A673 (cell line): ENCODE measurements at regions not wholly inside any gene's neighbourhood (a gene's known extent, or its start where the extent isn't known, plus 50 kb on each side); places are given as distances from the start of the nearest gene placed in this dataset.
A peak's percentile ranks its signal among the peaks of the same experiment; 100 is the strongest.

Source experiments
- BruUV-seq: library from RNA; stranded (reverse); fragments of 400-500 nt; replicated peaks from 2 replicates; lab custom pipeline; 2021; lab: Mats Ljungman, UMichigan
- CTCF ChIA-PET: fragments of 300-600 bp; sonication (Branson Sonifier 250); formaldehyde crosslinking; loops from one replicate; lab custom pipeline; 2022; ENCODE audit warnings: antibody characterized with exemption; lab: Charles Lee
- POLR2A ChIA-PET: fragments of 300-600 bp; sonication (Branson Sonifier 250); formaldehyde crosslinking; loops from one replicate; lab custom pipeline; 2022; ENCODE audit warnings: antibody characterized with exemption; ENCODE audit not compliant: low non-redundant PET; lab: Charles Lee
- DNase-seq: peaks from one replicate; pipeline ENCODE4 v3.0.0-alpha.2; 2015; ENCODE audit warnings: low spot score
- H3K27ac ChIP-seq: fragments of 200-600 bp; sonication (generic); 2 replicates; pipeline ENCODE4 v1.5.1; 2016; ENCODE audit warnings: mixed run types, low read depth, mild to moderate bottlenecking, mixed read lengths, antibody characterized with exemption, low read length; ENCODE audit not compliant: poor library complexity, severe bottlenecking
- H3K27me3 ChIP-seq: fragments of 200-600 bp; sonication (generic); replicated peaks from 2 replicates; pipeline ENCODE4 v1.6.1; 2017; ENCODE audit warnings: mixed run types, low read depth, mild to moderate bottlenecking, mixed read lengths, antibody characterized with exemption, low read length; ENCODE audit not compliant: insufficient read depth, poor library complexity
- H3K36me3 ChIP-seq: fragments of 200-600 bp; sonication (generic); 2 replicates; pipeline ENCODE4 v1.6.1; 2016; ENCODE audit warnings: mixed run types, mild to moderate bottlenecking, mixed read lengths, antibody characterized with exemption, low read length; ENCODE audit not compliant: insufficient read depth, poor library complexity, severe bottlenecking
- H3K4me1 ChIP-seq: fragments of 200-600 bp; sonication (generic); 2 replicates; pipeline ENCODE4 v1.6.1; 2017; ENCODE audit warnings: mixed run types, mild to moderate bottlenecking, mixed read lengths, antibody characterized with exemption, low read length; ENCODE audit not compliant: insufficient read depth, poor library complexity, severe bottlenecking
- H3K4me3 ChIP-seq: fragments of 200-600 bp; sonication (generic); 2 replicates; pipeline ENCODE4 v1.5.1; 2016; ENCODE audit warnings: low read depth, mixed run types, mild to moderate bottlenecking, mixed read lengths, low read length; ENCODE audit not compliant: poor library complexity, severe bottlenecking
- H3K9me3 ChIP-seq: fragments of 200-600 bp; sonication (generic); 2 replicates; pipeline ENCODE4 v1.6.1; 2016; ENCODE audit warnings: mixed run types, low read depth, mild to moderate bottlenecking, mixed read lengths, antibody characterized with exemption, low read length; ENCODE audit not compliant: poor library complexity, severe bottlenecking
- EZH2 ChIP-seq: fragments of 200-600 bp; sonication (generic); IDR thresholded peaks from 2 replicates; pipeline ENCODE4 v1.6.1; 2017; ENCODE audit warnings: borderline replicate concordance, low read depth, mild to moderate bottlenecking, mixed read lengths, antibody characterized with exemption, low read length; ENCODE audit not compliant: poor library complexity, severe bottlenecking
- intact Hi-C: fragments of 100-400 bp; cut with micrococcal nuclease; formaldehyde crosslinking; loops from one replicate; pipeline ENCODE4 v1.10.0; 2022; ENCODE audit not compliant: unreplicated experiment
- TF ChIP-seq, protein P1 (sequence below): fragments of 300-800, 200-600 bp; sonication (generic); conservative IDR thresholded peaks from 2 replicates; pipeline ENCODE4 v1.5.1; 2017; ENCODE audit warnings: low read depth, mild to moderate bottlenecking, antibody characterized with exemption, low read length, moderate library complexity, mixed read lengths

DNA sequence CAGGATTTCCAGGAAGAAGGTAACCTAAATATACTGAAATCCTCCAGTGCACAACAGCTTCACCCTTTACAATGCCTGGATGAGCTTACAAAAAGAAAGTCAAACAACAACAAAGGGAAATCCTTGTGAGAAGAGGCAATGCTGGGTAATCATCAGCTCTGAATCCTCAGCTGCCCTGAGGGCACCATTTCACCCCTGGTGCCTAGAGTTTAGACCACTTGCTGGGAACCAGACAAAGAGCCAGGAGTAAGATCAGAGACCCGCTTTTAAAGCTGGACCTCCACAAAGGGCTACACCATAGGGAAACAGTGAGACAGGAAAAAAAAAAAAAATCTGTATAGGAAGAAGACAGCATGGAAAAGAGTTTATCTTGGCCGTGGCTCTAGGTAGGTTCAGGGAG, 97.0 kb downstream of the FOXI3 start:
- H3K27me3 ChIP-seq, result no peaks in the 10 kb centered on the region
- H3K4me3 ChIP-seq, result no peak overlapping the region
- H3K36me3 ChIP-seq, result no peaks in the 10 kb centered on the region
- H3K27ac ChIP-seq, result no peak overlapping the region
- BruUV-seq, result no TSS peak
- TF ChIP-seq, protein P1, sequence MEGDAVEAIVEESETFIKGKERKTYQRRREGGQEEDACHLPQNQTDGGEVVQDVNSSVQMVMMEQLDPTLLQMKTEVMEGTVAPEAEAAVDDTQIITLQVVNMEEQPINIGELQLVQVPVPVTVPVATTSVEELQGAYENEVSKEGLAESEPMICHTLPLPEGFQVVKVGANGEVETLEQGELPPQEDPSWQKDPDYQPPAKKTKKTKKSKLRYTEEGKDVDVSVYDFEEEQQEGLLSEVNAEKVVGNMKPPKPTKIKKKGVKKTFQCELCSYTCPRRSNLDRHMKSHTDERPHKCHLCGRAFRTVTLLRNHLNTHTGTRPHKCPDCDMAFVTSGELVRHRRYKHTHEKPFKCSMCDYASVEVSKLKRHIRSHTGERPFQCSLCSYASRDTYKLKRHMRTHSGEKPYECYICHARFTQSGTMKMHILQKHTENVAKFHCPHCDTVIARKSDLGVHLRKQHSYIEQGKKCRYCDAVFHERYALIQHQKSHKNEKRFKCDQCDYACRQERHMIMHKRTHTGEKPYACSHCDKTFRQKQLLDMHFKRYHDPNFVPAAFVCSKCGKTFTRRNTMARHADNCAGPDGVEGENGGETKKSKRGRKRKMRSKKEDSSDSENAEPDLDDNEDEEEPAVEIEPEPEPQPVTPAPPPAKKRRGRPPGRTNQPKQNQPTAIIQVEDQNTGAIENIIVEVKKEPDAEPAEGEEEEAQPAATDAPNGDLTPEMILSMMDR, result no peak
- no peak for TF ChIP-seq EZH2
- ChIA-PET CTCF (no interaction called here), POLR2A (no interaction called here)
- intact Hi-C loops, result no loop called here
- DNase-seq, result no peak
- H3K4me1 ChIP-seq, result no peaks in the 10 kb centered on the region
- H3K9me3 ChIP-seq, result no peaks in the 10 kb centered on the region

DNA sequence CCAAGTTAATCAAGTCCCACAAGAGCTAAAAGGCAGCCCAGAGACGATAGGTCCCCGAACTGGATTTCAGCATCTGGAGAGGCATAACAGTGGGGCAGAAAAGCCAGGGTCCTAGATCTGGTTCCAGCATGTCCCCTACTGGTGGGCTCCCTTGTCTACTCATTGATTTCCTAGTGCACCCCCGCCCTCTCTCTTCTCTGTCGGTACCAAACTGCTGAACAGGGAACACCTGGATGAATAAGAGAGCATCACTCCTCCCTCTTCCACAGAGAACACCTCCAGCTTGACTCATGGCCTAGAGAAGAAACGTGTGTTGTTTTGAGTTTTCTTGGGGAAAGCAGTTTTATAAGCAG, 101.3 kb downstream of the FOXI3 start:
- DNase-seq, result no peak
- H3K4me1 ChIP-seq, result no peaks in the 10 kb centered on the region
- intact Hi-C loops, result loop anchor here (2.0 kb wide), 1 partner anchor 20 kb away; no protein-coding TSS in a partner anchor
- H3K9me3 ChIP-seq, result no peaks in the 10 kb centered on the region
- ChIA-PET POLR2A (no interaction called here), CTCF (no interaction called here)
- no peak for TF ChIP-seq EZH2
- TF ChIP-seq, protein P1, result 0 out of 2 replicates have a peak, but pooled peaks have one; percentile 23
- no peak overlapping the region for H3K4me3 ChIP-seq
- no peaks in the 10 kb centered on the region for H3K27me3 ChIP-seq
- H3K27ac ChIP-seq, result no peak overlapping the region
- no TSS peak for BruUV-seq
- no peaks in the 10 kb centered on the region for H3K36me3 ChIP-seq

DNA sequence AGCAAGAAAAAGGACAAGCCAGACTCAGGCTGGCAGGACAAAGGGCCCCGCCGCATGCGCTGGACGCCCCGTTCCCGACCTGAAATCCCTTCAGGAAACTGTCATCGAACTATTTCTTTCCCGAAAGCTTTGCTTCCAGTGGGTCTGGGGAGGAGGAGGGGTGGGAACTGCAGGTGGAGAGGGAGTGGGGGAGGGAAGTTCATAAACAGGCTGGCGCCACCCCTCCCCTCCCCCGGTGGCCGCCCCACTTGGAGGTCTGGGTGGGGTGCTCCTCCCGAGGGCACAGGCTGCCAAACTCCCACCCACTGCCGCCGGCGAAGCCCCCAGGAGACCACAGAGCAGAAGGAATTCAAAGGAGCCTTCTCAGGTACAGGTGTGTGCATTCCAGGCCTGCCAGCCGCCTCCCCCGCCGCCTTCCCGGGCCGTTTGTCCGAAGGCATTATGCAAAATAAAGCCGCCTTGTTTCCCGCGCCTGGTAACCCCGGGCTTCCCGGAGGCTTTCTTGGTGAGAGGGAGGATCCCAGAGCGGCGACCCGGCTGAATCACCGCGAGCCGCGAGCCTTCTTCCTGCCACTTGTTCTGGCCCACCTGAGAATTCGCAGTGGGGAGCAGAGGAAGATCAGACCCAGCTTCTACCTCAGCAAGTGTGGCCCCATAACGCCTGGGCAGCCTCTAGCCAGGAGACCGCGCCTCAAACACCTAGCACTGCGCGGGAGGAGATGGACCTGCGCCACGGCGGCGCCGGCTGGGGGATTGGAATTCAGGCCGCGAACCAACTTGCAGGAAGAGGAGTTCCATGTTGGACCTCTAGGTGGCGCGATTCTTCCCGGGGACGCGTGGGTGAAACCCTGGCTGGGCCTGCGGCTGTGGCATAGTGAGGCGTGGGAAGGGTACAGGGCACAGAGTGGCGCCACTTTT, 101.9 kb downstream of the FOXI3 start:
- Histone ChIP-seq H3K4me3 (no peak overlapping the region), H3K27me3 (no peaks in the 10 kb centered on the region), H3K4me1 (no peaks in the 10 kb centered on the region), H3K27ac (no peak overlapping the region), H3K36me3 (no peaks in the 10 kb centered on the region), H3K9me3 (no peaks in the 10 kb centered on the region)
- DNase-seq, result peak; percentile 67
- BruUV-seq, result no TSS peak
- CTCF ChIA-PET, result no interaction called here
- TF ChIP-seq, protein P1, result peak; percentile 90
- TF ChIP-seq EZH2, result no peak
- intact Hi-C loops, result loop anchor here (2.0 kb wide), 1 partner anchor 20 kb away; no protein-coding TSS in a partner anchor
- POLR2A ChIA-PET, result no interaction called here
